AG09309 (cell line): ENCODE measurements at regions not wholly inside any gene's neighbourhood (a gene's known extent, or its start where the extent isn't known, plus 50 kb on each side); places are given as distances from the start of the nearest gene placed in this dataset.

Experiments
- DNase-seq: peaks from one replicate; pipeline ENCODE4 v3.0.0-alpha.2; 2010; ENCODE audit warnings: low read depth
- H3K4me3 ChIP-seq: 2 replicates; pipeline ENCODE4 v1.5.1; 2011; ENCODE audit warnings: mild to moderate bottlenecking, low read depth, low read length, moderate library complexity; ENCODE audit not compliant: control insufficient read depth
- CTCF ChIP-seq: IDR thresholded peaks from 2 replicates; pipeline ENCODE4 v1.5.1; 2011; ENCODE audit warnings: mild to moderate bottlenecking, low read depth, low read length, inconsistent platforms; ENCODE audit not compliant: insufficient read depth, control insufficient read depth; ENCODE audit errors: missing control alignments

GRCh38 chr11:81394311-81394710 lies 1339.4 kb downstream of the FAM181B start:
- DNase-seq: no peak
- no peak for TF ChIP-seq CTCF
- no peak overlapping the region for H3K4me3 ChIP-seq

GRCh38 chr11:81388326-81388725 lies 1345.3 kb downstream of the FAM181B start:
- H3K4me3 ChIP-seq: no peak overlapping the region
- TF ChIP-seq CTCF: no peak
- no peak for DNase-seq

- no peak for TF ChIP-seq CTCF
- DNase-seq: no peak
- H3K4me3 ChIP-seq: no peak overlapping the region
Observed at GRCh38 chr11:81380395-81380794, 1353.3 kb downstream of the FAM181B start.

- TF ChIP-seq CTCF: no peak
- no peak for DNase-seq
- H3K4me3 ChIP-seq: no peak overlapping the region
Observed at GRCh38 chr11:81377418-81377817, 1356.2 kb downstream of the FAM181B start.

- DNase-seq: no peak
- no peak for TF ChIP-seq CTCF
Observed at GRCh38 chr11:81373986-81374385, 1359.7 kb downstream of the FAM181B start.

GRCh38 chr11:81368192-81368591 lies 1365.5 kb downstream of the FAM181B start:
- TF ChIP-seq CTCF: no peak
- no peak overlapping the region for H3K4me3 ChIP-seq
- DNase-seq: no peak

More at GRCh38 chr11:81373986-81374385, 1359.7 kb downstream of the FAM181B start:
- H3K4me3 ChIP-seq: no peak overlapping the region

GRCh38 chr11:81365496-81365895 lies 1368.2 kb downstream of the FAM181B start:
- TF ChIP-seq CTCF: no peak
- no peak overlapping the region for H3K4me3 ChIP-seq
- no peak for DNase-seq
